HEK293 (cell line): ENCODE measurements at regions not wholly inside any gene's neighbourhood (a gene's known extent, or its start where the extent isn't known, plus 50 kb on each side); places are given as distances from the start of the nearest gene placed in this dataset.

ENCODE experiments used
- CTCF ChIA-PET: fragments of 350-600 bp; formaldehyde crosslinking; extraction: SDS; loops from one replicate; lab custom pipeline; 2021; ENCODE audit warnings: antibody characterized with exemption; lab: Yijun Ruan, JAX
- POLR2A ChIA-PET: fragments of 300-600 bp; formaldehyde crosslinking; extraction: SDS; loops from one replicate; lab custom pipeline; 2020; ENCODE audit warnings: antibody characterized with exemption, inconsistent platforms; lab: Yijun Ruan, JAX
- H3K27ac ChIP-seq: fragments of 200-500 bp; sonication (Bioruptor generic); 2 replicates; pipeline ENCODE4 v1.5.1; 2014; ENCODE audit warnings: low read depth, low read length, control low read depth, inconsistent platforms; ENCODE audit errors: extremely low read depth
- H3K36me3 ChIP-seq, 2 experiments: fragments of 200-500 bp in 1 of 2; sonication (Bioruptor generic) in 1 of 2; 1 replicate in 1 of 2; 2 replicates in 1 of 2; pipeline ENCODE4 v1.5.1; 2014 to 2017; ENCODE audit warnings: inconsistent platforms in 2 of 2, low read length in 2 of 2; ENCODE audit not compliant: control insufficient read depth in 2 of 2, insufficient read depth in 1 of 2
- H3K4me1 ChIP-seq: fragments of 200-500 bp; sonication (Bioruptor generic); 2 replicates; pipeline ENCODE4 v1.5.1; 2014; ENCODE audit warnings: mild to moderate bottlenecking, low read length, inconsistent platforms; ENCODE audit not compliant: control insufficient read depth, insufficient read depth
- H3K4me3 ChIP-seq: 2 replicates; pipeline ENCODE4 v1.5.1; 2011; ENCODE audit warnings: low read depth, mild to moderate bottlenecking, control low read depth, low read length, moderate library complexity
- H3K9me3 ChIP-seq: fragments of 200-500 bp; sonication (Bioruptor generic); 2 replicates; pipeline ENCODE4 v1.5.1; 2014; ENCODE audit warnings: low read depth, low read length, inconsistent platforms; ENCODE audit not compliant: control insufficient read depth, insufficient read depth
- KLF17 ChIP-seq: fragments of 450-650 bp; formaldehyde crosslinking; IDR thresholded peaks from 2 replicates; pipeline ENCODE4 v1.5.1; 2016; ENCODE audit warnings: missing biosample characterization, missing genetic modification characterization
- ZBTB7A ChIP-seq: fragments of 450-650 bp; formaldehyde crosslinking; IDR thresholded peaks from 2 replicates; pipeline ENCODE4 v1.5.1; 2016; ENCODE audit warnings: low read depth, missing biosample characterization, missing genetic modification characterization
- ZFP3 ChIP-seq: fragments of 450-650 bp; formaldehyde crosslinking; IDR thresholded peaks from 2 replicates; pipeline ENCODE4 v1.5.1; 2016; ENCODE audit warnings: low read depth, missing biosample characterization, missing genetic modification characterization
- ZFP37 ChIP-seq: fragments of 450-650 bp; formaldehyde crosslinking; IDR thresholded peaks from 2 replicates; pipeline ENCODE4 v1.5.1; 2016; ENCODE audit warnings: missing biosample characterization, missing genetic modification characterization
- ZNF174 ChIP-seq: fragments of 450-650 bp; formaldehyde crosslinking; IDR thresholded peaks from 2 replicates; pipeline ENCODE4 v1.5.0; 2017; ENCODE audit warnings: missing biosample characterization, mild to moderate bottlenecking, missing genetic modification characterization
- ZNF398 ChIP-seq: fragments of 450-650 bp; formaldehyde crosslinking; IDR thresholded peaks from 2 replicates; pipeline ENCODE4 v1.5.1; 2017; ENCODE audit warnings: missing biosample characterization, missing genetic modification characterization
- ZNF48 ChIP-seq: fragments of 450-650 bp; formaldehyde crosslinking; IDR thresholded peaks from 2 replicates; pipeline ENCODE4 v1.5.1; 2016; ENCODE audit warnings: missing biosample characterization, missing genetic modification characterization
- ZNF558 ChIP-seq: fragments of 450-650 bp; formaldehyde crosslinking; IDR thresholded peaks from 2 replicates; pipeline ENCODE4 v1.5.1; 2016; ENCODE audit warnings: missing biosample characterization, missing genetic modification characterization
- ZNF658 ChIP-seq: fragments of 450-650 bp; formaldehyde crosslinking; IDR thresholded peaks from 2 replicates; pipeline ENCODE4; 2016; ENCODE audit warnings: missing biosample characterization, missing genetic modification characterization
- ZNF701 ChIP-seq: fragments of 450-650 bp; formaldehyde crosslinking; IDR thresholded peaks from 2 replicates; pipeline ENCODE4 v1.5.1; 2016; ENCODE audit warnings: missing biosample characterization, missing genetic modification characterization
- ZSCAN18 ChIP-seq: fragments of 450-650 bp; formaldehyde crosslinking; IDR thresholded peaks from 2 replicates; pipeline ENCODE4 v1.5.1; 2016; ENCODE audit warnings: missing biosample characterization, missing genetic modification characterization
- TF ChIP-seq, protein P1 (sequence below): fragments of 450-650 bp; formaldehyde crosslinking; IDR thresholded peaks from 2 replicates; pipeline ENCODE4 v1.5.1; 2016; ENCODE audit warnings: missing biosample characterization, missing genetic modification characterization, borderline replicate concordance
- TF ChIP-seq, protein P2 (sequence below): fragments of 450-650 bp; formaldehyde crosslinking; IDR thresholded peaks from 2 replicates; pipeline ENCODE4 v1.5.1; 2016; ENCODE audit warnings: missing biosample characterization, missing genetic modification characterization
- TF ChIP-seq, protein P3 (sequence below): fragments of 450-650 bp; formaldehyde crosslinking; conservative IDR thresholded peaks from 2 replicates; pipeline ENCODE4 v1.5.1; 2016; ENCODE audit warnings: low read depth, missing biosample characterization, missing genetic modification characterization
- TF ChIP-seq, protein P4 (sequence below): fragments of 450-650 bp; formaldehyde crosslinking; IDR thresholded peaks from 2 replicates; pipeline ENCODE4 v1.5.1; 2017; ENCODE audit warnings: missing biosample characterization, mild to moderate bottlenecking, missing genetic modification characterization, moderate library complexity

DNA sequence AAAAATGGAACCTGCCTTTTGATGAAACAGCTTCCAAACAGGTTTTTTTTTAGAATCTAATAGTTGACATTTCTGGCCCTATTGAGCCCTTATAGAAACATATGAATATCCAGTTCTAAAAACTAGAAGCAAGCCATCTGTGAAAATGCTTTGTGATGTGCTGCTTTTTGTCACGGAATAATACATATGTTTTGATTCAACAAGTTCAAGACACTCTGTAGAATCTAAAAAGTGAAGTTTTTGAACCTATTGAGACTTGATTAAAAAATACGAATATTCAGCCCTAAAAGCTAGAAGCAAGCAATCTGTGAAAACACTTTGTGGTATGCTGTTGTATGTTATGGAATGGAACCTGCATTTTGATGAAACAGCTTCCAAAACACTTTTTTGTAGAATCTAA, 106.7 kb upstream of the VPREB1 start (continued):
- TF ChIP-seq ZSCAN18 (tag by site-specific recombination) (no peak), ZFP37 (tag by site-specific recombination) (no peak), ZNF658 (tag by site-specific recombination) (no peak), ZFP3 (no peak), KLF17 (no peak)
- TF ChIP-seq, protein P1, sequence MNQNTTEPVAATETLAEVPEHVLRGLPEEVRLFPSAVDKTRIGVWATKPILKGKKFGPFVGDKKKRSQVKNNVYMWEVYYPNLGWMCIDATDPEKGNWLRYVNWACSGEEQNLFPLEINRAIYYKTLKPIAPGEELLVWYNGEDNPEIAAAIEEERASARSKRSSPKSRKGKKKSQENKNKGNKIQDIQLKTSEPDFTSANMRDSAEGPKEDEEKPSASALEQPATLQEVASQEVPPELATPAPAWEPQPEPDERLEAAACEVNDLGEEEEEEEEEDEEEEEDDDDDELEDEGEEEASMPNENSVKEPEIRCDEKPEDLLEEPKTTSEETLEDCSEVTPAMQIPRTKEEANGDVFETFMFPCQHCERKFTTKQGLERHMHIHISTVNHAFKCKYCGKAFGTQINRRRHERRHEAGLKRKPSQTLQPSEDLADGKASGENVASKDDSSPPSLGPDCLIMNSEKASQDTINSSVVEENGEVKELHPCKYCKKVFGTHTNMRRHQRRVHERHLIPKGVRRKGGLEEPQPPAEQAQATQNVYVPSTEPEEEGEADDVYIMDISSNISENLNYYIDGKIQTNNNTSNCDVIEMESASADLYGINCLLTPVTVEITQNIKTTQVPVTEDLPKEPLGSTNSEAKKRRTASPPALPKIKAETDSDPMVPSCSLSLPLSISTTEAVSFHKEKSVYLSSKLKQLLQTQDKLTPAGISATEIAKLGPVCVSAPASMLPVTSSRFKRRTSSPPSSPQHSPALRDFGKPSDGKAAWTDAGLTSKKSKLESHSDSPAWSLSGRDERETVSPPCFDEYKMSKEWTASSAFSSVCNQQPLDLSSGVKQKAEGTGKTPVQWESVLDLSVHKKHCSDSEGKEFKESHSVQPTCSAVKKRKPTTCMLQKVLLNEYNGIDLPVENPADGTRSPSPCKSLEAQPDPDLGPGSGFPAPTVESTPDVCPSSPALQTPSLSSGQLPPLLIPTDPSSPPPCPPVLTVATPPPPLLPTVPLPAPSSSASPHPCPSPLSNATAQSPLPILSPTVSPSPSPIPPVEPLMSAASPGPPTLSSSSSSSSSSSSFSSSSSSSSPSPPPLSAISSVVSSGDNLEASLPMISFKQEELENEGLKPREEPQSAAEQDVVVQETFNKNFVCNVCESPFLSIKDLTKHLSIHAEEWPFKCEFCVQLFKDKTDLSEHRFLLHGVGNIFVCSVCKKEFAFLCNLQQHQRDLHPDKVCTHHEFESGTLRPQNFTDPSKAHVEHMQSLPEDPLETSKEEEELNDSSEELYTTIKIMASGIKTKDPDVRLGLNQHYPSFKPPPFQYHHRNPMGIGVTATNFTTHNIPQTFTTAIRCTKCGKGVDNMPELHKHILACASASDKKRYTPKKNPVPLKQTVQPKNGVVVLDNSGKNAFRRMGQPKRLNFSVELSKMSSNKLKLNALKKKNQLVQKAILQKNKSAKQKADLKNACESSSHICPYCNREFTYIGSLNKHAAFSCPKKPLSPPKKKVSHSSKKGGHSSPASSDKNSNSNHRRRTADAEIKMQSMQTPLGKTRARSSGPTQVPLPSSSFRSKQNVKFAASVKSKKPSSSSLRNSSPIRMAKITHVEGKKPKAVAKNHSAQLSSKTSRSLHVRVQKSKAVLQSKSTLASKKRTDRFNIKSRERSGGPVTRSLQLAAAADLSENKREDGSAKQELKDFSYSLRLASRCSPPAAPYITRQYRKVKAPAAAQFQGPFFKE (tag by site-specific recombination) = no peak
- TF ChIP-seq, protein P2, sequence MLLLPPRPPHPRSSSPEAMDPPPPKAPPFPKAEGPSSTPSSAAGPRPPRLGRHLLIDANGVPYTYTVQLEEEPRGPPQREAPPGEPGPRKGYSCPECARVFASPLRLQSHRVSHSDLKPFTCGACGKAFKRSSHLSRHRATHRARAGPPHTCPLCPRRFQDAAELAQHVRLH (tag by site-specific recombination) = no peak
- TF ChIP-seq, protein P3, sequence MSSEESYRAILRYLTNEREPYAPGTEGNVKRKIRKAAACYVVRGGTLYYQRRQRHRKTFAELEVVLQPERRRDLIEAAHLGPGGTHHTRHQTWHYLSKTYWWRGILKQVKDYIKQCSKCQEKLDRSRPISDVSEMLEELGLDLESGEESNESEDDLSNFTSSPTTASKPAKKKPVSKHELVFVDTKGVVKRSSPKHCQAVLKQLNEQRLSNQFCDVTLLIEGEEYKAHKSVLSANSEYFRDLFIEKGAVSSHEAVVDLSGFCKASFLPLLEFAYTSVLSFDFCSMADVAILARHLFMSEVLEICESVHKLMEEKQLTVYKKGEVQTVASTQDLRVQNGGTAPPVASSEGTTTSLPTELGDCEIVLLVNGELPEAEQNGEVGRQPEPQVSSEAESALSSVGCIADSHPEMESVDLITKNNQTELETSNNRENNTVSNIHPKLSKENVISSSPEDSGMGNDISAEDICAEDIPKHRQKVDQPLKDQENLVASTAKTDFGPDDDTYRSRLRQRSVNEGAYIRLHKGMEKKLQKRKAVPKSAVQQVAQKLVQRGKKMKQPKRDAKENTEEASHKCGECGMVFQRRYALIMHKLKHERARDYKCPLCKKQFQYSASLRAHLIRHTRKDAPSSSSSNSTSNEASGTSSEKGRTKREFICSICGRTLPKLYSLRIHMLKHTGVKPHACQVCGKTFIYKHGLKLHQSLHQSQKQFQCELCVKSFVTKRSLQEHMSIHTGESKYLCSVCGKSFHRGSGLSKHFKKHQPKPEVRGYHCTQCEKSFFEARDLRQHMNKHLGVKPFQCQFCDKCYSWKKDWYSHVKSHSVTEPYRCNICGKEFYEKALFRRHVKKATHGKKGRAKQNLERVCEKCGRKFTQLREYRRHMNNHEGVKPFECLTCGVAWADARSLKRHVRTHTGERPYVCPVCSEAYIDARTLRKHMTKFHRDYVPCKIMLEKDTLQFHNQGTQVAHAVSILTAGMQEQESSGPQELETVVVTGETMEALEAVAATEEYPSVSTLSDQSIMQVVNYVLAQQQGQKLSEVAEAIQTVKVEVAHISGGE (tag by site-specific recombination) = no peak

- no peak for TF ChIP-seq ZNF48
- TF ChIP-seq ZNF398 = no peak
- no peak for TF ChIP-seq ZBTB7A (tag by site-specific recombination)
- no peak for TF ChIP-seq ZNF558
- no peak for TF ChIP-seq ZNF701 (tag by site-specific recombination)
- TF ChIP-seq, protein P4, sequence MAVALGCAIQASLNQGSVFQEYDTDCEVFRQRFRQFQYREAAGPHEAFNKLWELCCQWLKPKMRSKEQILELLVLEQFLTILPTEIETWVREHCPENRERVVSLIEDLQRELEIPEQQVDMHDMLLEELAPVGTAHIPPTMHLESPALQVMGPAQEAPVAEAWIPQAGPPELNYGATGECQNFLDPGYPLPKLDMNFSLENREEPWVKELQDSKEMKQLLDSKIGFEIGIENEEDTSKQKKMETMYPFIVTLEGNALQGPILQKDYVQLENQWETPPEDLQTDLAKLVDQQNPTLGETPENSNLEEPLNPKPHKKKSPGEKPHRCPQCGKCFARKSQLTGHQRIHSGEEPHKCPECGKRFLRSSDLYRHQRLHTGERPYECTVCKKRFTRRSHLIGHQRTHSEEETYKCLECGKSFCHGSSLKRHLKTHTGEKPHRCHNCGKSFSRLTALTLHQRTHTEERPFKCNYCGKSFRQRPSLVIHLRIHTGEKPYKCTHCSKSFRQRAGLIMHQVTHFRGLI (tag by site-specific recombination) = no peak
- TF ChIP-seq ZNF174 (tag by site-specific recombination) = no peak
- Histone ChIP-seq H3K4me1 (no peaks in the 10 kb centered on the region), H3K4me3 (no peak overlapping the region), H3K36me3 (no peaks in the 10 kb centered on the region), H3K27ac (no peak overlapping the region), H3K9me3 (no peaks in the 10 kb centered on the region)
- POLR2A ChIA-PET = no interaction called here
- CTCF ChIA-PET = interaction anchor here (1.5 to 4.6 kb wide), 3 partner anchors 23 to 289 kb away, joined by 3 to 24 read pairs (median 6); no protein-coding TSS in a partner anchor
Observed at GRCh38 chr22:22133910-22134309, 110.7 kb upstream of the VPREB1 start.
